Gastrocnemius medialis (tissue), 4 donors: ENCODE measurements at regions not wholly inside any gene's neighbourhood (a gene's known extent, or its start where the extent isn't known, plus 50 kb on each side); places are given as distances from the start of the nearest gene placed in this dataset.

ENCODE experiments used
- ATAC-seq, 2 donors: fragments of 150-250 bp; one replicate each; pipeline ENCODE4 v1.9.1; 2016
- DNase-seq, 2 donors: peaks; one replicate each; pipeline ENCODE4 v3.0.0-alpha.2; 2019
- H3K27ac ChIP-seq, 4 donors: fragments of 200-600 bp; sonication (generic); 1 replicate in 1 of 4; 2 replicates in 3 of 4; pipeline ENCODE4 v1.5.1; 2016 to 2018; ENCODE audit warnings: mild to moderate bottlenecking in 2 of 4, moderate library complexity in 1 of 4
- H3K27me3 ChIP-seq, 3 donors: fragments of 200-600 bp; sonication (generic) in 2 of 3; 1 replicate in 1 of 3; 2 replicates in 2 of 3; pipeline versions ENCODE4 v1.5.1 to v1.6.0; 2016 to 2019; ENCODE audit warnings: mild to moderate bottlenecking in 1 of 3, moderate library complexity in 1 of 3
- H3K36me3 ChIP-seq, 2 donors: fragments of 200-600 bp; sonication (generic) in 1 of 2; one replicate each; pipeline ENCODE4 v1.5.1; 2017 to 2018
- H3K4me1 ChIP-seq, 2 donors: fragments of 200-600 bp; sonication (generic) in 1 of 2; one replicate each; pipeline ENCODE4 v1.5.1; 2016 to 2017; ENCODE audit warnings: mild to moderate bottlenecking in 2 of 2
- H3K4me3 ChIP-seq, 4 donors: fragments of 200-600 bp; sonication (generic) in 3 of 4; 1 replicate in 1 of 4; 2 replicates in 3 of 4; pipeline ENCODE4 v1.5.1; 2016 to 2019; ENCODE audit warnings: mild to moderate bottlenecking in 2 of 4
- H3K9me3 ChIP-seq, 3 donors: fragments of 200-600 bp; sonication (generic) in 2 of 3; 1 replicate in 1 of 3; 2 replicates in 2 of 3; pipeline ENCODE4 v1.5.1; 2016 to 2019
- CTCF ChIP-seq, 5 experiments: fragments of 450-650 bp in 3 of 5; fragments of 200-600 bp in 2 of 5; sonication (generic) in 2 of 5; IDR thresholded peaks in 4 of 5; conservative IDR thresholded peaks in 1 of 5; 1 replicate in 4 of 5; 2 replicates in 1 of 5; pipeline ENCODE4 v1.5.1; 2016 to 2019; ENCODE audit warnings: antibody characterized with exemption in 5 of 5, mild to moderate bottlenecking in 3 of 5, moderate library complexity in 3 of 5
- POLR2A ChIP-seq, 2 donors: fragments of 450-650 bp; IDR thresholded peaks; one replicate each; pipeline ENCODE4 v1.6.1; 2017; ENCODE audit warnings: antibody characterized with exemption in 2 of 2, mild to moderate bottlenecking in 2 of 2, moderate library complexity in 2 of 2
- in situ Hi-C, 4 donors: fragments of 200-750 bp; cut with MboI; loops; one replicate each; pipeline versions ENCODE4 v1.15.0 to v1.8.0; 2017; ENCODE audit warnings: low sequenced_read_pairs in 4 of 4
- intact Hi-C: fragments of 100-400 bp; cut with DNase I; formaldehyde crosslinking; loops from one replicate; pipeline ENCODE4 v1.15.1; 2023; ENCODE audit warnings: low total_unique reads

- ATAC-seq = no peak
- in situ Hi-C loops (no loop called here), intact Hi-C loops (no loop called here)
- Histone ChIP-seq H3K27ac (no peak overlapping the region), H3K4me3 (no peak overlapping the region), H3K27me3 (no peaks in the 10 kb centered on the region), H3K9me3 (no peaks in the 10 kb centered on the region), H3K36me3 (no peaks in the 10 kb centered on the region), H3K4me1 (no peaks in the 10 kb centered on the region)
- no peak for DNase-seq
- TF ChIP-seq CTCF (IDR thresholded peaks at IDR 0.05 in 4 of 5, conservative IDR thresholded peaks at IDR 0.05 in 1 of 5) (no peak), POLR2A (IDR thresholded peaks at IDR 0.05) (no peak)
Measured at GRCh38 chr13:82257790-82258507, 1624.3 kb downstream of the SLITRK1 start.

GRCh38 chr13:82248762-82249161 lies 1633.5 kb downstream of the SLITRK1 start:
- intact Hi-C loops (no loop called here), in situ Hi-C loops (no loop called here)
- no peak overlapping the region for H3K4me3 ChIP-seq
- H3K27me3 ChIP-seq = no peaks in the 10 kb centered on the region
- no peak for ATAC-seq
- no peaks in the 10 kb centered on the region for H3K9me3 ChIP-seq
- H3K36me3 ChIP-seq = no peaks in the 10 kb centered on the region
- no peaks in the 10 kb centered on the region for H3K4me1 ChIP-seq
- no peak for DNase-seq
- no peak overlapping the region for H3K27ac ChIP-seq
- TF ChIP-seq POLR2A (IDR thresholded peaks at IDR 0.05) (no peak), CTCF (IDR thresholded peaks at IDR 0.05 in 4 of 5, conservative IDR thresholded peaks at IDR 0.05 in 1 of 5) (no peak)

- Histone ChIP-seq H3K27ac (no peak overlapping the region), H3K4me1 (no peaks in the 10 kb centered on the region), H3K27me3 (no peaks in the 10 kb centered on the region), H3K4me3 (no peak overlapping the region), H3K36me3 (no peaks in the 10 kb centered on the region), H3K9me3 (no peaks in the 10 kb centered on the region)
- DNase-seq = no peak
- ATAC-seq = no peak
- in situ Hi-C loops = no loop called here
- TF ChIP-seq CTCF (IDR thresholded peaks at IDR 0.05 in 4 of 5, conservative IDR thresholded peaks at IDR 0.05 in 1 of 5) (no peak), POLR2A (IDR thresholded peaks at IDR 0.05) (no peak)
- intact Hi-C loops = no loop called here
Measured at GRCh38 chr13:82245860-82246259, 1636.4 kb downstream of the SLITRK1 start.

GRCh38 chr13:82224806-82225205 lies 1657.5 kb downstream of the SLITRK1 start:
- Histone ChIP-seq H3K9me3 (no peaks in the 10 kb centered on the region), H3K4me3 (no peak overlapping the region), H3K4me1 (no peaks in the 10 kb centered on the region), H3K36me3 (no peaks in the 10 kb centered on the region), H3K27ac (no peak overlapping the region), H3K27me3 (no peaks in the 10 kb centered on the region)
- no peak for DNase-seq
- intact Hi-C loops (no loop called here), in situ Hi-C loops (no loop called here)
- ATAC-seq = no peak
- no peak for TF ChIP-seq POLR2A (IDR thresholded peaks at IDR 0.05)
- no peak for TF ChIP-seq CTCF (IDR thresholded peaks at IDR 0.05 in 4 of 5, conservative IDR thresholded peaks at IDR 0.05 in 1 of 5)

- intact Hi-C loops (no loop called here), in situ Hi-C loops (no loop called here)
- DNase-seq (no peak), ATAC-seq (no peak)
- H3K9me3 ChIP-seq = no peaks in the 10 kb centered on the region
- H3K36me3 ChIP-seq = no peaks in the 10 kb centered on the region
- H3K27ac ChIP-seq = no peak overlapping the region
- H3K4me1 ChIP-seq = no peaks in the 10 kb centered on the region
- no peak overlapping the region for H3K4me3 ChIP-seq
- TF ChIP-seq POLR2A (IDR thresholded peaks at IDR 0.05) (no peak), CTCF (IDR thresholded peaks at IDR 0.05 in 4 of 5, conservative IDR thresholded peaks at IDR 0.05 in 1 of 5) (no peak)
- no peaks in the 10 kb centered on the region for H3K27me3 ChIP-seq
Measured at GRCh38 chr13:82221621-82222020, 1660.7 kb downstream of the SLITRK1 start.
